ENCODE measurements at regions not wholly inside any gene's neighbourhood (a gene's known extent, or its start where the extent isn't known, plus 50 kb on each side); places are given as distances from the start of the nearest gene placed in this dataset.
A peak's percentile ranks its signal among the peaks of the same experiment; 100 is the strongest.

GRCh38 chr6:11434565-11435326 is 102.8 kb upstream of the TMEM170B start (continued):
- TF ChIP-seq TOE1 (CRISPR knock-in tag; IDR thresholded peaks at IDR 0.05) (no peak), ZNF260 (CRISPR knock-in tag; IDR thresholded peaks at IDR 0.05; ENCODE audit: borderline replicate concordance, low read depth) (no peak), KDM5A (IDR thresholded peaks at IDR 0.05; ENCODE audit: borderline replicate concordance, low read length) (no peak), SMARCC2 (IDR thresholded peaks at IDR 0.05) (0 out of 2 replicates have a peak, but pooled peaks have one; percentile 44), ZNF713 (CRISPR knock-in tag; IDR thresholded peaks at IDR 0.05) (no peak), MLXIP (CRISPR knock-in tag; IDR thresholded peaks at IDR 0.05; ENCODE audit: borderline replicate concordance) (no peak), ZNF850 (CRISPR knock-in tag; conservative IDR thresholded peaks at IDR 0.05) (no peak), NPAS2 (CRISPR knock-in tag; IDR thresholded peaks at IDR 0.05; ENCODE audit: borderline replicate concordance) (no peak), RORA (CRISPR knock-in tag; IDR thresholded peaks at IDR 0.05) (no peak), ZBTB34 (CRISPR knock-in tag; IDR thresholded peaks at IDR 0.05) (peak; percentile 96; the same call in 1 of the 2 replicates), PRMT3 (CRISPR knock-in tag; IDR thresholded peaks at IDR 0.05; ENCODE audit: borderline replicate concordance, low read depth) (peak; percentile 94), ZNF180 (CRISPR knock-in tag; IDR thresholded peaks at IDR 0.05; ENCODE audit: borderline replicate concordance, low read depth) (no peak), FOXC1 (CRISPR knock-in tag; IDR thresholded peaks at IDR 0.05; ENCODE audit: borderline replicate concordance) (0 out of 2 replicates have a peak, but pooled peaks have one; percentile 73), HCFC1 (IDR thresholded peaks at IDR 0.05; ENCODE audit: low read depth, low read length) (no peak), ZNF160 (CRISPR knock-in tag; IDR thresholded peaks at IDR 0.05) (no peak), FOXO1 (CRISPR knock-in tag; IDR thresholded peaks at IDR 0.05) (peak; percentile 92), ONECUT2 (CRISPR knock-in tag; IDR thresholded peaks at IDR 0.05) (no peak), SNRNP70 (IDR thresholded peaks at IDR 0.05; ENCODE audit: low read depth, low read length) (no peak)
- TF ChIP-seq, protein P1, sequence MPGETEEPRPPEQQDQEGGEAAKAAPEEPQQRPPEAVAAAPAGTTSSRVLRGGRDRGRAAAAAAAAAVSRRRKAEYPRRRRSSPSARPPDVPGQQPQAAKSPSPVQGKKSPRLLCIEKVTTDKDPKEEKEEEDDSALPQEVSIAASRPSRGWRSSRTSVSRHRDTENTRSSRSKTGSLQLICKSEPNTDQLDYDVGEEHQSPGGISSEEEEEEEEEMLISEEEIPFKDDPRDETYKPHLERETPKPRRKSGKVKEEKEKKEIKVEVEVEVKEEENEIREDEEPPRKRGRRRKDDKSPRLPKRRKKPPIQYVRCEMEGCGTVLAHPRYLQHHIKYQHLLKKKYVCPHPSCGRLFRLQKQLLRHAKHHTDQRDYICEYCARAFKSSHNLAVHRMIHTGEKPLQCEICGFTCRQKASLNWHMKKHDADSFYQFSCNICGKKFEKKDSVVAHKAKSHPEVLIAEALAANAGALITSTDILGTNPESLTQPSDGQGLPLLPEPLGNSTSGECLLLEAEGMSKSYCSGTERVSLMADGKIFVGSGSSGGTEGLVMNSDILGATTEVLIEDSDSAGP (CRISPR knock-in tag; IDR thresholded peaks at IDR 0.05; ENCODE audit: borderline replicate concordance), result peak; percentile 54
- TF ChIP-seq, protein P2, sequence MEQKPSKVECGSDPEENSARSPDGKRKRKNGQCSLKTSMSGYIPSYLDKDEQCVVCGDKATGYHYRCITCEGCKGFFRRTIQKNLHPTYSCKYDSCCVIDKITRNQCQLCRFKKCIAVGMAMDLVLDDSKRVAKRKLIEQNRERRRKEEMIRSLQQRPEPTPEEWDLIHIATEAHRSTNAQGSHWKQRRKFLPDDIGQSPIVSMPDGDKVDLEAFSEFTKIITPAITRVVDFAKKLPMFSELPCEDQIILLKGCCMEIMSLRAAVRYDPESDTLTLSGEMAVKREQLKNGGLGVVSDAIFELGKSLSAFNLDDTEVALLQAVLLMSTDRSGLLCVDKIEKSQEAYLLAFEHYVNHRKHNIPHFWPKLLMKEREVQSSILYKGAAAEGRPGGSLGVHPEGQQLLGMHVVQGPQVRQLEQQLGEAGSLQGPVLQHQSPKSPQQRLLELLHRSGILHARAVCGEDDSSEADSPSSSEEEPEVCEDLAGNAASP (CRISPR knock-in tag; IDR thresholded peaks at IDR 0.05; ENCODE audit: borderline replicate concordance), result peak; percentile 87
- TF ChIP-seq, protein P3, sequence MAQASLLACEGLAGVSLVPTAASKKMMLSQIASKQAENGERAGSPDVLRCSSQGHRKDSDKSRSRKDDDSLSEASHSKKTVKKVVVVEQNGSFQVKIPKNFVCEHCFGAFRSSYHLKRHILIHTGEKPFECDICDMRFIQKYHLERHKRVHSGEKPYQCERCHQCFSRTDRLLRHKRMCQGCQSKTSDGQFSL (CRISPR knock-in tag; IDR thresholded peaks at IDR 0.05), result no peak

Measured in HepG2 (cell line).